GM12891 (cell line): ENCODE measurements at regions not wholly inside any gene's neighbourhood (a gene's known extent, or its start where the extent isn't known, plus 50 kb on each side); places are given as distances from the start of the nearest gene placed in this dataset.

Experiments used
- PAX5 ChIP-seq: IDR thresholded peaks from 2 replicates; pipeline ENCODE4 v1.6.1; 2011; ENCODE audit warnings: low read length, moderate library complexity, mild to moderate bottlenecking; ENCODE audit not compliant: insufficient read depth, severe bottlenecking
- POLR2A ChIP-seq: IDR thresholded peaks from 2 replicates; pipeline ENCODE4 v1.6.1; 2011; ENCODE audit warnings: low read depth, low read length, control low read depth
- POLR2AphosphoS5 ChIP-seq: IDR thresholded peaks from 2 replicates; pipeline ENCODE4 v1.6.1; 2011; ENCODE audit warnings: low read depth, low read length, control low read depth
- POU2F2 ChIP-seq: IDR thresholded peaks from 2 replicates; pipeline ENCODE4 v1.6.1; 2011; ENCODE audit warnings: low read depth, mild to moderate bottlenecking, control low read depth, low read length, moderate library complexity
- SPI1 ChIP-seq: IDR thresholded peaks from 2 replicates; pipeline ENCODE4 v1.6.1; 2011; ENCODE audit warnings: low read depth, low read length, control low read depth
- TAF1 ChIP-seq: IDR thresholded peaks from 2 replicates; pipeline ENCODE4 v1.6.1; 2011; ENCODE audit warnings: low read depth, low read length, control low read depth

GRCh38 chr4:106753426-106753825 lies 282.7 kb downstream of the DKK2 start:
- TF ChIP-seq POLR2A (no peak), POLR2AphosphoS5 (no peak), TAF1 (no peak), POU2F2 (no peak), SPI1 (no peak), PAX5 (no peak)
